ENCODE measurements at regions not wholly inside any gene's neighbourhood (a gene's known extent, or its start where the extent isn't known, plus 50 kb on each side); places are given as distances from the start of the nearest gene placed in this dataset.

- TF ChIP-seq CTCF (IDR thresholded peaks at IDR 0.05; ENCODE audit: poor library complexity, severe bottlenecking) (no peak), EP300 (conservative IDR thresholded peaks at IDR 0.05; ENCODE audit: poor library complexity, severe bottlenecking) (no peak), MXI1 (conservative IDR thresholded peaks at IDR 0.05; ENCODE audit: poor library complexity, severe bottlenecking) (no peak), EZH2 (IDR thresholded peaks at IDR 0.05; ENCODE audit: borderline replicate concordance, insufficient read depth, low read length, poor library complexity, severe bottlenecking) (no peak), SMC3 (conservative IDR thresholded peaks at IDR 0.05; ENCODE audit: poor library complexity) (no peak)
Observed at GRCh38 chr5:74406844-74407243, 233.7 kb downstream of the ENC1 start.
